ENCODE measurements at regions not wholly inside any gene's neighbourhood (a gene's known extent, or its start where the extent isn't known, plus 50 kb on each side); places are given as distances from the start of the nearest gene placed in this dataset.

DNA sequence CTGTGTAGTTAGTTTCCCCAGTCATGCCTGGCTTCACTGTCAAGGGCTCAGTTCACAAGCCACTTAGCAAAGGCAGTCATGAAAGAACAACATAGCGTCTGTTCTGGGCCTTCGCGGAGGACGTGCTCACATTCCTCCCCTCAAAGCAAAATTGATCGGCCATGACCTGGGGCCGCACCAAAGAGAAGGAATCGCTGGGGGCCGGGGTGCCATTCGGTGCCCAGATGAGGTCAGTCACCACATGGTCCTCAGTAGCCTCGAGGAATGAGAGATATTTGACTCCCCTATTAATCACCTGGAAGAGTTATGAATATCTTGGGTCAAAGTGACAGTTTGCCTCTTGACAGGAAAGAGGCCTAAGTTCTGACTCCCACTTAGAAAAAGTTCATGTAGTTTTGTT is 251.1 kb upstream of the JUN start:
- DNase-seq: no peak

DNA sequence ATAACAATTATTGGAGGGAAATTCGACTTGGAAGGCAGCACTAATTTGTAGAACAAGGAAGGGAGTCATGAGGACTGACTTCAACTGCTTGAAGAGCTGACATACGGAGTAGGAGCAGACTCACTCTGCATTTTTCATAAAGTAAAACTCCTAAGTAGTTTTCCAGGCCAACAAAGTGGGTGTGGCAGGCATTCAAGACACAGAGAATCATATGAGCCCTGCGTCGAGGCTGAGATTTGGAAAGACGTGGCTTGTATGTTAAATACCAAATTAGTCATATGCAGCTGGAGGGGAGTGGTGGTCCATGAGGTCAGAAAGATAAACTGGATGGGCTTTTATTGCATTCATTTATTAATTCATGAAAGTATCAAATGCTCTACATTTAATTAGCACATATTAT is 255.7 kb upstream of the JUN start:
- no peak for DNase-seq

DNA sequence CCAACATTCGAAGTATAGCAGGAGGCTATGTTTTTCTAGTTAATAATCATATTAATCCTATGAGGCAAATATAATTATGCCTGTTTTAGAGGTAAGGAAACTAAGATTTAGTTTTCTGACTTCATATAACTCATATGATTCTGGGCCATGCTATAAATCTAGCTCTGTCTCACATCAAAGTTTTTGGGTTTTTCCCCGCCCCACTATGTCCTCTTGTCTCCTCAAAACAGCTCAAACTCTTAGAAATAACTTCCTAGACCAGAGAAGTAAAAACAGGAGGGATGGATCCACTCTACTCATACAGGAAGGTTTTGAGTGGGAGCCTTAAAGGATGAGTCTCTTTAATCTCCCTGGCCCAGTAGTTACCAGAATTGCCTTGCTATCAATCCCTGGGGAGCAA is 256.4 kb upstream of the FGGY start:
- no peak for DNase-seq

DNA sequence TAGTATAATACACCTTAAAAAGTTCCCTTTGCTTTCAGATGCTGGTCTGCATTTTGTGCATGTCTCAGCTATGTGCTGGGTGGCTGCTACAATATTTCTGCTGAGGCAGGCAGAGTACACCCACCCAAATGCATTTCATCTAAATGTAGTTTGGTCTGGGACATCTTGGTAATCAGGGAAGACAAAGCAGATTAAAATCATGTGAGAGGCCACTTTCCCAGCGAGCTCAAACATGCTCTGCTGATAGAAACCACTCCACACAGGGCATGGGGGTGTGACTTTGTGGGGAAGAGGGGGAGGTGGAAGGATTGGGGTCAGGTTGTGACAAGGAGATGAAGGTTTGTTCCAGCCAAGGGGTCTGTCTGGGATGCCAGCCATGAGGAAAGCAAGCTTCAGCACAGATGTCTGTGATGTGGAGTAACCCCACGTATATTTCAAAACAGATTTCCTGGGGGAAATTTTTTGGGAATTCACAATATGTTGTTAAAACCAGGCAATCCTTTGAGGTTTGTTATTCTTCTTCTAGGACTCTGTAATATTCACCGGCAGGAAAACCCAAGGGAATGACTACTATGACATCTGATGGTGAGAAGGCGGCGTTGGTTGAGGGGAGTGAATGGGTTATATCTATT is 255.1 kb upstream of the FGGY start:
- no peak for DNase-seq

DNA sequence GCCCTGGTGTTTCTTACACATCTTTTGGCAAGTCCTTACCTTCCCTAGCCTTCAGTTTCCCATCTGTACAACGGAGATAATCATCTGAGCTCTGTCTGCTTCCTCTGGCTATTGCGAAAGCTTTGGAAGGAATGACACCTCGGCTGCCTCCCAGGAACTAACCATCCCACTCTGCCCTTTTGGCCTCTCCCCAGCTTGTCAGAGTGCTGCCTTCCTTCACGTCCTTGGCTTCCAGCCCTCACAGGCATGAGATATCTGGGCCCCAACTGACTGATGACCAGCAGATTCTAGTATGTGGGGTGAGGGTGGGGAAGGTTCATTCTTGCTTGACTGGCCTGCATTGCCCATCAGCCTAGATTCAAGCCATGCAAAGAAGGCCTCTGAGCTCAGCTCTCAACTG is 253.1 kb upstream of the FGGY start:
- no peak for DNase-seq

DNA sequence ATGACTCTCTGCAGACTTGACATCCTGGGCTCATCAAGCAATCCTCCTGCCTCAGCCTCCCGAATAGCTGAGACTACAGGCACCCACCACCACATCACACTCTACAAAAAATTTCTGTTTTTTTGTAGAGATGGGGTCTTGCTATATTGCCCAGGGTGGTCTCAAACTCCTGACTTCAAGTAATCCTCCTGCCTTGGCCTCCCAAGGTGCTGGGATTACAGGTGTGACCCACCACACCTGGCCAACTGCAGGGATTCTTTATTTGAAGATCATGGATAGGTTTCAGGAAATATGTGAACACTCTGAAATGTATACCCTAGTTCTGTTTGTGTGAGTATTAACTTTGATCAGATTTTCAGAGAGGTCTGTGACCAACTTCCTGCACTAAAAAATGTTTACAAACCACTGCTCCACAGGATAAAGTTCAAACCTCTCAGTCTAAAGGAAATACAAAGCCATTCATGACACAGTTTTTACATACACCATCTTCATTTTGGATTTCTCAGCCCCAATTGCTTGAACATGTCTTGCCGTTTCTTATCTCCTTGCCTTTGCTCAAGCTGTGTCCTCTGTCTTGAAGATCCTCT is 252.3 kb upstream of the FGGY start:
- DNase-seq: no peak

DNA sequence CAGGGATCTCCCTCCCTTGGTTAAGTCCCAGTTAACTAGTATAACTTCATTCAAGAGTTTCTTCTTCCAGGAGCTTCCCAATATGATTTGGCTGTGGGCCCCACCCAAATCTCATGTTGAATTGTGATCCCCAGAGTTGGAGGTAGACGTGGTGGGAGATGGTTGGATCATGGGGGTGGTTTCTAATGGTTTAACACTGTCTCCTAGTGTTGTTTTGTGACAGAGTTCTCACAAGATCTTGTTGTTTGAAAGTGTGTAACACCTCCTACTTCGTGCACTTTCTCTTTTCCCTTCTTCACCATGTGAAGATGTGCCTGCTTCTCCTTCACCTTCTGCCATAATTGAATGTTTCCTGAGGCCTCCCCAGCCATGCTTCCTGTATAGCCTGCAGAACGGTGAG is 251.8 kb upstream of the FGGY start:
- no peak for DNase-seq

DNA sequence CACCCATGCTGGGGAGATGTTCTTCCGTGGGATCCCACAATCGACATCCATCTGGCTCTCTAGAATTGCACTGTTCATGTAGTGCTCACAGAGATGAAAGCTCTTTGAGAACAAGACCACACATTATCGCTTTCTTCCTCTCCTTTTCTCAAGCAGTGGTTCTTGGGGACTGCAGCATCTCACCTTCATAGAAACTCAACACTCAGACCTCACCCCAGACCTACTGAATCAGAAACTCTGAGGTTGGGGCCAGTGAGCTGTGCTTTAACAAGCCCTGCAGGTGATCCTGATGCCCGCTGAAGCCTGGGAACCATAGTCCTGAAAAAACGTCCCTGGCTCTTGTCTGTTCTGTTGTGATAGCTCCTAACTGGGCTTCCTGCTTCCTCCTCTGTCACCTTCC is 251.3 kb upstream of the FGGY start:
- no peak for DNase-seq

DNA sequence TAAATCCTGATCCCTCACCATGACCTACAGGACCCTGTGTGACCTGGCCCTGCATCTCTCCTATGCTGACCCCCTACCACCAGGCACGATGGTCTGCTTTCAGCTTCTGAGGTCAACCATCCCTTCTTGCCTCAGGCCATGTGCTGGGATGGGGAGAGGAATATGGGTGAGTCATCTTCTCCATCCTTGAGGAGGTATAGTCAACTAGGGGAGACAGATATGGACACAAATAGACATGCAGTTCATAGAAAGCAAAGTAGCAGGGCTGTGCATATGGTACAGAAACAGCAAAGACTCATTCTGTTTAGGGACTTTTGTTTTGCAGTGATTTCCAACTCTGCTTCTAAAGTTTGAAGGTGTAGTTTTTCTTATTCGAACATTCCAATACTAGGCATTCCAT is 250.8 kb upstream of the FGGY start:
- DNase-seq: no peak

DNA sequence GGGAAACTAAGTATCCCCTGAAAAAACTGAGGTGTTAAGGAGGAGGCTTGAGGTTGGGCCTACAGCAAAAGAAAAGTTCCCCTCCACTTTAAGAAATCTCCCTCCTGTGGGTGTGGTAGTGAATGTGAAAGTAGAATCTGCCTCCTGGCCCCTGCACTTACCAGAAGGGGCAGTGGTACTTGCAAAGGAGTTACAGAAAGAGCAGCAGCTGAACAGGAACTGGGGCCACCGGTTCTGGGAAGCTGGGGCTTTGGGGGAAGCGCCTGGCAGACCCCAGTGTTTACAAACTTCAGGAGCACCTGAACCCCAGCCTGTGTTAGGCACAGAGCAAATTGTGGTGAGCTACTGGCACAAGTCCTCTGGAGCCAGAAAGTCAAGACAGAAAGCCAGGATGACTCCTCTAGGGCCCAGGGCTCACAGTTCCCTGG is 250.2 kb upstream of the FGGY start:
- peak; percentile 31 for DNase-seq

DNA sequence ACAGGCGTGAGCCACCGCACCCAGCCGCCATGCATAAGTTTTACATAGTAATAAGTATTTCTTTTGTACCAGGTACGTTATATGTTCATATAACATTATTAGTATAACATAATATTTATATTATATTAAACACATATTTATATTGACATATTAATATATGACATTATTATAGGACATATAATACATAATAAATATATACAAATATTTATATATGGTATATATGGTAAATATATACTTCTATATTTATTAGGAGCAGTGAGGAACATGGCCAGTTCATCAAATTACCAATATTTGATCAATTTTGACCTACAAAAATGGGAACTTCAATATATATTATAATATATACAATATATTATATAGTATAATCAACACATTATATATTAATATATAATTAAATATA is 245.9 kb upstream of the FGGY start:
- no peak for DNase-seq

DNA sequence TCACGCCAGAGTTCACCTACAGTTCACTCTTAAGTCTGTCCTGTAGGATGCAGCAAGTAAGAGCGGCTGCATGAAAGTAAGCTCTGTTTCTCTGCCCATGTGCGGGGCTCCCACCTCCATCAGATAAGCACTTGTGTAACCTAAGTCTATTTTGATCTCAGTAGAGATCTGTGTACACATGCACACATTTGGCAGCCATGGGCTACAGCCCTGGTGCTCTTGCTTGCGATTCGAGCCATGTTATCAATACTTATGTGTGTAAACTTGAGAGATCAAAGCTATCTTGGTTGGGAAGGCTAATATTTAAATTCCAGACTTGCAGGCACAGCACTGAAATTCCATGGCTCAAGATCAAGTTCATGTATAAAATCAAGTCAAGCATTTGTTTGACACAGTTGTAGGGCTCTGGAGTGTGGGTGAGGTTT is 244.7 kb upstream of the FGGY start:
- DNase-seq: no peak

DNA sequence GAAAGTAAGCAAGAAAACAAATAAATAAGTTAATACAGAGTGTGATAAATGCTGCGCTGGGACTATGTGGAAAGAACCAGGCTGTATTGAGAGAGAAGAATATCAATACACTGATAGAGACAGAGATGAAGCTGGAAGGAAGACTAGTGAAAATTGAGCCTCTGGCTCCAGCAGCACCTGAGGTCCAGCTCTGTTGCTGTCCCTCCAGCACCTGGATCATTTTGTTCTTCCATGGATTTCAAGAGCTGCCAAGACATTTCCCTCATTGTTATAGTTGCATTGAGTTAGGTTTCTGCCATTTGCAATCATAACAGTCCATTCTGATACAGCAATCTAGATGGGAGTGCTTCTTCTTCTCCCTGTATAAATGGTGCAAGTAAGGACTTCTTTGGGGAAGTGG is 242.7 kb upstream of the FGGY start:
- no peak for DNase-seq

DNA sequence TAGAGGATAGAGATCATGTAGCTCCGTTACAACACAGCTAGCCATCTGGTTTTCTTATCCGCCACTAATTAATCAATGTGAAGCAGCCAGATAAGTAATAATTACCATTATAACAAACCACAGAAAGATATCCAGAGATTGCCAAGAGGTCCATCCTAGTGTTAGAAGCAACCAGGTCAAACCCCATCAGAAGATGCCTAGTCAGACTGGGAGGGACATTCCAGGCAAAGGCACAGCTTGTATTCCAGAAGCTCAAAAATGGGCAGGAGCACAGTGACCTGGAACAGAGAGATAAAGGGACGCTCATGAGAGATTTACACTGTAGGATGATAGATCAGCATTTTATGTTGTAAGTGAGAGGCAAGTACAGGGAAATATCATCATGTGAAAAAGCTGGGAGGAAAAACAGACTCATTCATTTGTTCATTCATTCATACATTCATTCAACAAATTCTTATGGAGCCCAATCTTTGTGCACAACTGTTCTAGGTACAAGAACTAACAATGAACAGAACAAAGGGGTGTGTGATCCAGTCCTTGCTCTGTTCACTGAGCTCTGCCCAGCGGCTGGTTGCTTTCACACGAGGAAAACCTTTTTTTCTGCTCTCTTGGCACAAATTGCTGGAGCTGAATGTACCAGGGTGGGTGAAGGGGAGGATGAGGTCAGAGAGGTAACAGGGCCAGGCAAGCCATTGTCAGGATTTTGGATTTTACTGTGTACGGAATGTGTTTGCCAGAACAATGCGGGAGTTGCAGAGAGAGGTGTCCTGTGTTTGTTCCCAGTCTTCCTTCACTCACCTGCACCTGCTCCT is 240.8 kb upstream of the FGGY start:
- no peak for DNase-seq

DNA sequence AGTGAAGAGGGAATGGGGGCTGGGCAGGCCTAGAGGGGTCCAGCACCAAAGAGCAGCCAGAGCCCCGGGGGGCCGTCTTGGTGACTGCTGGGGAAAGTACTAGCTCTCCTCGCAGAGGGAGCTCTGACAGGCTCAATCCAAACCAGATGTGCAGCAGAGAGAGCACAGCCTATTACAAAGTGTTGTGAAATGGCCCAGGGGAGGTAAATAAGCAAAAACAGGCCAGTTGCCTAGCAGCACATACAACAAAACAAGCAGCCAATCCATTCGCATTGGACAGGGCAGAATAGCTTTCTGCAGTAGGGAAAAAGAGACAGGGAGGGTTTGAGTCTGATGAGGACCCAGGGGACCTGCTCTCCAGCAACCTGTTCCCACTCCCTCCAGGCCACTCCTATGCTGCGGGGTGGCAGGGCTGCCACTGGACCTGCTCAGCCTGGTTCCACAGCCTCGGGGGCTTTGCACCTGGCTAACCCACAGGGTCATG is 239.6 kb upstream of the FGGY start:
- no peak for DNase-seq

DNA sequence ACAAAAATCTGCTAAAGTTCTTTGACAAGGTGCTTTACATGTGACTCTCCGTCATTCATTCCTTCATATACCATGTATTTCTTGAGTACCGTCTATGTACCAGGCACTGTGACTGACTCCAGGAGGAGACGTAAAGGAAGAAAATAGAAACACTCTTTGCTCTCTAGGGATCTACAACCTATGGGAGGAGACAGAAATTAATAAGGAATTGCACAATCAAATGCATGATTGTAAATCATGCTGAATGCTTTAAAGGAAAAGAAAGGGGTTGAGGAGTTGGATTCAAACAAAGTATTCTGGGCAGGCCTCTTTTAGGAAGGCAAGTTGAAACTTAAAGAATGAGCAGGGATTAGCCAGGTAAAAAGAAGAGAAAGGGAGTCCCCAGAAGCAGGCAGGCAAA is 239.1 kb upstream of the FGGY start:
- no peak for DNase-seq

DNA sequence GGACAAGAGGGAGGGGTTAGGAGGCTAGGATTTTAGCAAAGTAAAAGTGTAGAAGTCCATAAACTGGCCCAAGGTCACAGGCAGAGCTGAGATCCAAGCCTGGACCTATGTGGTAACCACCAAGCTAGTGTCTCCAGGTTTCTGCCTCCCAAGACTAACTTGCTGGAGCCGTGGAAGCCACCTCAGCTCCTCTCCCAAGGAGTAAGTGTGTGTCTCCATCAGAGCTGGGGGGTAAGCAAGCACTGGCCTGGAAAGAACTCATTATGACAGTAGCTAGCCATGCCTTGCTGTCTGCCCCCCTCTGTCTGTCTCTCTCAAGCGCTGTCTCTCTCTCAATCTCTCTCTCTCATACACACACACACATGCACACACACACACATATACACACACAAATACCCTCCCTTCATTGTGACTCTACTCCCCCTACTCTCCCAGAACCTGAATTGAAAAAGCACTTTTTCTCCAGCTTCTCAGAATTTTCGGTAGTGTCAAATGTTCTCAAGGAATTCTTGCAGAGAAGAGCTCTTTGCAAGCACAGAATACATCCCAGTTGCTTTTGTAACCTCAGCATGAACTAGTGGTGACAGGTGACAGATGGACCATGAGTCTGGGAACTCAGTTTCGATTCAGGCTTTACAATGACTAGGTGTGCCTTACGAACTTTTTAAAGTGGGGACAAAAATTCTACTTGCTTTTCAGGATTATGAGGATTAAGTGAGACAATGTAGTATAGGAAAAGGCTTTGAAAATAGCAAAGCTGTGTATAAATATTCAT is 238.0 kb upstream of the FGGY start:
- no peak for DNase-seq

DNA sequence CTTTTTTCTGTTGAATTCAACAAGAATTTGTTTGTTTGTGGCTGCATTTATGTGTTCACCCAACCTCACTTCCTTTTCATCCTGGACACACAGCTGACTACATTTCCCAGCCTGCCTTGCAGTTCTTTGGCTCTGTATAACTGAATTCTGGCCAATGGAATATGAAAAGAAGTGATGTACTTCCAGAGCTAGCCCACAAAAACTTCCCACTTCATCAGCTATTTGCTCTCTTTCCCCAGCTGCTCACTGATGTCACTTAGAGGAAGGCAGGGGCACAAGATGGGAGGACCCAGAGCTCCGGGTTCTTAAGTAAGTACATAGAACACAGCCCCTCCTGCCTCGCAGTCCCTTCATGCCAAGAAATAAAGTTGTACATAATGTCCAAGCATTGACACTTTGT is 235.0 kb upstream of the FGGY start:
- no peak for DNase-seq

DNA sequence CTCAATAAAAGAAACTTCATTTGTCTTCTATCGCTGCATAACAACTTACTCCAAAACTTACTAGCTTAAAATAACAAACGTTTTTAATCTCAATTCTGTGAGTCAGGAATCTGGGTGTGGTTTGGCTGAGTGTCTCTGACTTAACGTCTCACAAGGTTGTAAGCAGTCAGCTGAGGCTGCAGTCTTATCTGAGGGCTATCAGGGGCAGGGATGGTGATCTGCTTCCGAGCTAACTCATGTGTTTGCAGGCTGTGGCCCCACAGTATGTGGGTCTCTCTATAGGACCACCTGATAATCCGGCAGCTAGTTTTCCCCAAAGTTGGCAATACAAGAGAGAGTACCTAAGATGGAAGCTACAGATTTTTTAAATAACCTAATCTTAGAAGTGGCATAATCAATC is 234.2 kb upstream of the FGGY start:
- no peak for DNase-seq

DNA sequence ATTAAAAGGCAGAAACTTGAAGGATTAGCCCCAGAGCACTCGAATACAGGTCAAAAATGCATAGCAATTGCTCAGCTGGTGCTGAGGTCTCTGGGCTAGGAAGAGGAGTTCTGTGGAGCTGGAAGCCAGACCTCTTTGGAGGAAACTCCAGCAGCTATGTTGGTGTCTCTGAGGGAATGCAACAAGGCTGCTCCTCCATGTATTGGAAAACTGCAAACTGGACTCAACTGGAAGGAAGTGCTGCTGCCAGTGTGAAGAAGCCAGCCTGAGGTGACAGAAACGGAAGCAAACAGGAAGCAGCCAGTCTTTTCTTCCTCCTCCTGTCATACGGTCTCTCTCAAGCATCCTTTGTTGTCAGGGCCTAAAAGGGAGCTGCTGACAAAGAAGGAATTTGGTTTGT is 233.4 kb upstream of the FGGY start:
- no peak for DNase-seq

DNA sequence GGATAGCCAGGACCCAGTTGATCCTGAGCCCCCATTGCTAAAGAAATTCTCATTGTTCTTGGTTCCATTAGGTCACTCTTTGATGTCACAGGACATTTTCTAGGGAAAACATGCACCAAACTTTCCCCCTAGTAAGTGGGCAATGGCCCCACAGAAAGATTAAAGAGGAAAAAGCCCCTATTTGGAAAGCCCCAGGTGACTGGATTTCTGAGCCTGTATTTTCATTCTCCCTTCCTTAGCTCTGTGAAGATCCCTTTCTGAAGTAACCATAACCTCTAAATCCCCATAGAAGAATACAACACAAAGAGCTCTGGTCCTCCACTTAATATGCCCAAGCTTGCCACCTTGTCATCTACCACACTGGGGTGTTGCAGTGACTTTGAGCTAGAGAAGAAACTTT is 232.3 kb upstream of the FGGY start:
- no peak for DNase-seq

DNA sequence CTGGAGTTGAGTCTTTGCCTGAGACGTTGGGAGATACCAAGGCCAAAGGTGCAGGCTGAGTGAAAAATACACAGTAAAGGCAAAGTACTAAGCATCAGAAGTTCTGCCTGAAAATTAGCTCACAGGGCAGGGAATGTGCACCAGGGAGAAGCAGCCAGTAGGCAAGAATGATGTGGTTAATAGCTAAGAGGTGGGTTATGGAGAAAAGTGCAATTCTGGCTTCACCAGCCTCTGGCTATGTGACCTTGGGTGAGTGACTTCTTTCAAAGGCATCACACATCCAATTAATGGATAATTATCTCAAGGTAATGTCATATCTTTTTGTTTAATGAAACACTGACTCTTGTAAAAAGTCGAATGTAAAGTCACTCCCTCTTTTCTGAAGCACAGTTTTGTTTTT is 230.7 kb upstream of the FGGY start:
- no peak for DNase-seq

DNA sequence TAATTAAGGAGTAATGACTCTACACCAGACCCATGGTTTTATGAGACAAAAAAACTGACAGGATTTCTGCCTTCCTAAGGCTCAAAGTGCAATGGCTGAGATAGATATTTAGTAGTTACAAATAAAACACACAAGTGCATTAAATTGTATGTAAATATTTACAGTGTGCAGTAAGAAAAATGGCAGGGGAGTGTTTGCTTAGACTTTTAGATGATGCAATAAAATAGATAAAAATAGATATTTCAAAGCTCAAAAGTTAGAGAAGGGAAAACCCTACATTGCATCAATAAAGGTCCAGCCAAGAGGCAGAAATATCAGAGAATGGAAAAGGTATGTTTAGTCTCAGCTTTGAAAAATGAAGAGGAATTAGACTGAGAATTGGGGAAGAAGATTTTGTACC is 226.3 kb upstream of the FGGY start:
- no peak for DNase-seq

DNA sequence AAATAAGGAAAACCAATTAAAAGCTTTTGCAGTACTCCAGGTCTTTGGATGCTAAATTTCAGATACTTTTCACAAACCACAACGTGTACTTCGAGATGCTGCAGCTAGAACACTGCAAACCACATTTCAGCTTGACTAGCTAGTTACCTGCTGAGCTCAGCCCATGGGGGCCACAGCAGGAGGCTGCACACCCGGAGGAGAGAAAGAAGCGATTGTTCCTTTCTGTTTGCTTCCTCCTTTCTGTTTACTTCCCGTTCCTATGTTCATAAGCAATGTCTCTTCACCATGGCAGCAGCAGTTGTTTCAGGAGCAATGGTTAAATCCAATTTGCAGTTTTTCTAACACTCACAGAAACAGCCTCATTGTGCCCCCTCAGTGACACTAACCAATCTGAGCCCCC is 225.6 kb upstream of the FGGY start:
- peak; percentile 24 for DNase-seq
